ENCODE measurements at regions not wholly inside any gene's neighbourhood (a gene's known extent, or its start where the extent isn't known, plus 50 kb on each side); places are given as distances from the start of the nearest gene placed in this dataset.

DNA sequence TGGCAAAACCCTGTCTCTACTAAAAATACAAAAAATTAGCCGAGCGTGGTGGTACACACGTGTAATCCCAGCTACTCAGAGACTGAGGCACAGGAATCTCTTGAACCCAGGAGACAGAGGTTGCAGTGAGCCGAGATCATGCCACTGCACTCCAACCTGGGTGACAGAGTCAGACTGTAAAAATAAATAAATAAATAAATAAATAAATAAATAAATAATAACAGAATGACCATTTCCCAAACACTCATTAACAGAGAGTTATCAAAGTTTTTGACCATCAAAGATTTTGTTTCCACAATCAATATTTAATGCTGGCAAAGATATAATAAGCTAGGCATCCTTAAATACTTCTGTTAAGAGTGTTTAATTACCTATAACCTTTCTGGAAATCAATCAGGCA is 299.4 kb downstream of the KCTD12 start:
- TF ChIP-seq, protein P1, sequence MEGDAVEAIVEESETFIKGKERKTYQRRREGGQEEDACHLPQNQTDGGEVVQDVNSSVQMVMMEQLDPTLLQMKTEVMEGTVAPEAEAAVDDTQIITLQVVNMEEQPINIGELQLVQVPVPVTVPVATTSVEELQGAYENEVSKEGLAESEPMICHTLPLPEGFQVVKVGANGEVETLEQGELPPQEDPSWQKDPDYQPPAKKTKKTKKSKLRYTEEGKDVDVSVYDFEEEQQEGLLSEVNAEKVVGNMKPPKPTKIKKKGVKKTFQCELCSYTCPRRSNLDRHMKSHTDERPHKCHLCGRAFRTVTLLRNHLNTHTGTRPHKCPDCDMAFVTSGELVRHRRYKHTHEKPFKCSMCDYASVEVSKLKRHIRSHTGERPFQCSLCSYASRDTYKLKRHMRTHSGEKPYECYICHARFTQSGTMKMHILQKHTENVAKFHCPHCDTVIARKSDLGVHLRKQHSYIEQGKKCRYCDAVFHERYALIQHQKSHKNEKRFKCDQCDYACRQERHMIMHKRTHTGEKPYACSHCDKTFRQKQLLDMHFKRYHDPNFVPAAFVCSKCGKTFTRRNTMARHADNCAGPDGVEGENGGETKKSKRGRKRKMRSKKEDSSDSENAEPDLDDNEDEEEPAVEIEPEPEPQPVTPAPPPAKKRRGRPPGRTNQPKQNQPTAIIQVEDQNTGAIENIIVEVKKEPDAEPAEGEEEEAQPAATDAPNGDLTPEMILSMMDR (IDR thresholded peaks at IDR 0.05; ENCODE audit: low read depth, low read length), result no peak
- TF ChIP-seq POLR2A (IDR thresholded peaks at IDR 0.05; ENCODE audit: extremely low read depth, insufficient read length), result no peak
